ENCODE measurements at regions not wholly inside any gene's neighbourhood (a gene's known extent, or its start where the extent isn't known, plus 50 kb on each side); places are given as distances from the start of the nearest gene placed in this dataset.

GRCh38 chr2:173607606-173608311 is 253.1 kb downstream of the CDCA7 start (continued):
- TF ChIP-seq CEBPZ (IDR thresholded peaks at IDR 0.05; ENCODE audit: low read length) (no peak), ZBTB44 (CRISPR knock-in tag; IDR thresholded peaks at IDR 0.05) (no peak), PAX8 (CRISPR knock-in tag; IDR thresholded peaks at IDR 0.05; ENCODE audit: borderline replicate concordance) (no peak), ZNF343 (CRISPR knock-in tag; IDR thresholded peaks at IDR 0.05) (no peak), KLF12 (CRISPR knock-in tag; IDR thresholded peaks at IDR 0.05; ENCODE audit: borderline replicate concordance) (no peak), HOXA3 (CRISPR knock-in tag; IDR thresholded peaks at IDR 0.05) (no peak), ZNF136 (CRISPR knock-in tag; IDR thresholded peaks at IDR 0.05; ENCODE audit: low read depth) (no peak), DZIP1 (CRISPR knock-in tag; IDR thresholded peaks at IDR 0.05) (no peak), ZNF17 (CRISPR knock-in tag; IDR thresholded peaks at IDR 0.05) (no peak), ZNF232 (CRISPR knock-in tag; IDR thresholded peaks at IDR 0.05; ENCODE audit: borderline replicate concordance) (no peak), NFE2L2 (IDR thresholded peaks at IDR 0.05; ENCODE audit: low read length) (no peak)

Data from HepG2 (cell line).